AML-193 (cell line): ENCODE measurements at regions not wholly inside any gene's neighbourhood (a gene's known extent, or its start where the extent isn't known, plus 50 kb on each side); places are given as distances from the start of the nearest gene placed in this dataset.

Experiments
- DNase-seq, 2 experiments: peaks; one replicate each; lab custom pipeline; 2025; lab: John Stamatoyannopoulos, UW

DNA sequence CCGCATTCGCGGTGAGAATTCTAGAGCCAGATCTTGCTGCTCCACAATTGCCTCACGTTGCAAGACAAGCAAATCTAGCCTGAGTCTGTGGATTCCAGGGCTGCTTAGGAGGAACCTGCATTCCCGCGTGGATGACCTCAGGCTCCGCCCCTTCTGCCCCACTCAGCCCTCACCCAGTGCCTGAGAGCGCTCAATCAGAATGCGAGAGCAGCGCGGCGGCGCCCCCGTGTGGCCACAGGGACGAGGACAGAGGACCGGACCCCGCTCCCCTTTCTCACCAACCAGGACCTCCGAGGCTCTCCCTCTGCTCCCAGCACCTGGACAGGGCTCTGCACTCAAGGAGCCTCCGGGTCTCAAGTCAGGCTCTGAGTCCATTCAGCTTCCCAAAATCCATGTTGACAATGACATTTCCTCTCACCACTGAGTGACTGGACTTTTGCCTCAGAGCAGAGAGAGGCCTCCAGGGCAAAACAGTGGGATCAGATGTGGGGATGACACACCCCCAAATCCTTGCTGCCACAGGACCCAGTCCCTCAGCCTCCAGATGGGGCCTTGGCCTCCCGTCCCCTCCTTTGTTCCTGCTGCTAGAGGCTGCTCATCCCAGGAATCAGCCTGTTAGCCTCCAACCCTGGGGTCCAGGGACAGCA lies 52.0 kb downstream of the RPP21 start:
- peak; percentile 80 to 81 for DNase-seq

DNA sequence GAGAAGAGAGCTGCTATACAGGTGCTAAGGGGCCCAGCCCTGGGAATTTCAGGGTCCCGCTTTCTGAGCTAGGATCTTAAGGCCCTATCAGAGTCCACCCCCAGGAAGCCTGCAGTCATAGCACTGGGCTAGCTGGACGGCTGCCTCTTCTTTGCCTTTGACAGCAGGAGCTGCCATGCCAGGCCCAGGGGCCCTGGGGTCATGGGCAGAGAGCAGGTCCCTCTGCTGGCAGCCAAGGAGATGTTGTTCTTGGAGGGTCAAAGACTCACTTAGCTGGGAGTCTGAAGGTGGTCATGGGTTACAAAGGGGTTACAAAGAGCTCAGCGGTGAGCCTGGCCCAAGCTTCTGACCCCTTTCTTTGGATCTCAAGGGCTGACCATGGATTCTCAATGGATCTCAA lies 52.7 kb downstream of the RPP21 start:
- DNase-seq = peak in 1 of 2 experiments; percentile 13

DNA sequence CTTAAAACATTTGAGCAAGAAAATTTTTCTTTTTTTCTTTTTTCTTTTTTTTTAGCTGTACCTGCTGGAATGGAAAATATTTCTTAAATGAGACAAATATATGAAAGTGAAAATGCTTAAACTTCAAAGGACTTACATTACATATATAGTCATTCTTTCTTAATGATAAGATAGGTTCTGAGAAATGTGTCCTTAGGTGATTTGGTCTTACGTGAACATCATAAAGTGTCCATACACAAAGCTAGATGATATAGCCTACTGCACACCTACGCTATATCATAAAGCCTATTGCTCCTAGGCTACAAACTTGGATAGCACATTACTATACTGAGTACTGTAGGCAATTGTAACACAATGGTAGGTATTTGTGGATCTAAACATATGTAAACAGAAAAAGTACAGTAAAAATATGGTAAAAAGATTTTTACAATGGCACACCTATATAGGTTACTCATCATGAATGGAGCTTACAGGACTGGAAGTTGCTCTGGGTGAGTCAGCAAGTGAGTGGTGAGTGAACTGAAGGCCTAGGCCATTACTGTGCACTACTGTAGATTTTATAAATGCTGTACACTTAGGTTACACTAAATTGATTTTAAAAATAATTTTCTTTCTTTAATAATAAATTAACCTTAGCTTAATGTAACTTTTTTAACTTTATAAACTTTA lies 54.6 kb downstream of the RPP21 start:
- no peak for DNase-seq

DNA sequence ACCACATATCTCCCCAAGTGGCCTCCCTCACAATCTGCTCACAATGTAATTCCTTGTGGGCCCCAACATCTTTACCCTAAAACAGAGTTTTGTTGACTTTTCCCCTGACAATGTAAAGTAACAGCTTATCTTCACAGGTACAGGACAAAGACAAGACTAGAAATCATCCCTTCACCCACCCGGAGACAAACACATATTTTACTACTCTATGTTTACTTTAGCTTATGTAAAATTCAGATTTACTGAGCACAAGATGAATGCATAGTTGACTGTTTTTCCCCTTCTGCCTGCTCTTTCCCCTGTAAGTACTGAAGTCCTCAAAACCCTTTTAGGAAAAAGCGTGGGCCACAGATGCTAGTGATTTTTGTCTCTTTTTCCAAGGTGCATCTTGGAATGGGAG lies 61.0 kb downstream of the RPP21 start:
- no peak for DNase-seq

DNA sequence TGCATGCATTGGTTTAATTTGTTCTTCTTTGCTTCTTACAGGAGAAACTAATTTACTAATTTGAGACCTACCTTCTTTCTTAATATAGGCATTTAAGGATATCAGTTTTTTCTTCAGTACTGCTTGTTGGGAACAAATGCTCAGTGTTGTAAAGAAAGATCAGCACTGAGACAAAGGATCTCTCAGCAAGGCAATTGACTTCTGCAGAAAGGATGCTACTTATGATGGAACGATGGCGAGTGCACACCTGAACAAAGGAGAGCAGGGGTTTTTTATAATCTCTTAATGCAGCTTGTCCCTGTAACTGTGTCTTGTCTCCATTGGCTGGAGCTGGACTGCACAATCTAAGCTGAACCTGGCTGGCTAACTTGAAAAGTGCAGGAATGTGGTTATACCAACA lies 64.2 kb downstream of the RPP21 start:
- DNase-seq = no peak

DNA sequence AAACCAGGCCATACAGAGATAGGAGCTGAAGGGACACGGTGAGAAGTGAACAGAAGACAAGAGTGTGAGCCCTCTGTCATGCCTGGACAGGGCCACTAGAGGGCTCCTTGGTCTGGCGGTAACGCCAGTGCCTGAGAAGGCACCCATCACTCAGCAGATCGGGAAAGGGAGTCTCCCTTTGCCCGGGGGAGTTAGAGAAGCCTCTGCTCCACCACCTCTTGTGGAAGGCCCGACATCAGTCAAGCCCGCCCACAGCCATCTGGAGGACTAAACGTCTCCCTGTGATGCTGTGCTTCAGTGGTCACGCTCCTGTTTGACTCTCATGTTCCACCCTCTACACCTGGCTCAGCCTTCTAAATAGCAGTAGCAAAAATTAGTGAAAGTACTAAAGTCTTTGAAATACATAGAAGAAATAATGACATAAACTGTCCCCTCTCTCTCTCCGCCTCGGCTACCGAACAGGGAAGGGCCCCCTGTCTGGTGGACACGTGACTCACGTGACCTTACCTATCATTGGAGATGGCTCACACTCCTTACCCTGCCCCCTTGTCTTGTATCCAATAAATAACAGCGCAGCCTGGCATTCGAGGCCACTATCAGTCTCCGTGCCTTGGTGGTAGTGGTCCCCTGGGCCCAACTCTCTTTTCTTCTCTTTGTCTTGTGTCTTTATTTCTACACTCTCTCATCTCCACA lies 66.7 kb downstream of the RPP21 start:
- DNase-seq = peak; percentile 26 to 43

DNA sequence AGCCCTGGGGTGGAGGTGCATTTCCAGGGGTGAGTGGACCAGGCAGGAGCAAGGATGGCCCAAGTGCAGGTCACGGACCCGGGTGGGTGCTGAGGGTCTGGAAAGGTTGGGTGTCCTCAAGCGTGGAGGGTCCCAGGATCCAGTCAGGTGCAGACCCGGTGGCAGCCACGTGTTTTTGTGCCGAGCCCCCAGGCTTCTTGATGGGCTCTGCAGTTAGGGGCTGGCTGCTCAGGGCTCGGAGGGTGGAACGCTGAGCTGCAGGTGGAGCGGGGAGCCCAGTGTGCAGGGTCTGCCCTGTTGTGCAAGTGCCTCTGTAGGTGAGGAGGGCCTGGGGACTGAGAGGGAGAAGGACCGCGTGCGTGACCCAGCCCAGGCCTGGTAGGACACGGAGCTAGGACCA lies 70.9 kb upstream of the HLA-E start:
- DNase-seq = no peak

DNA sequence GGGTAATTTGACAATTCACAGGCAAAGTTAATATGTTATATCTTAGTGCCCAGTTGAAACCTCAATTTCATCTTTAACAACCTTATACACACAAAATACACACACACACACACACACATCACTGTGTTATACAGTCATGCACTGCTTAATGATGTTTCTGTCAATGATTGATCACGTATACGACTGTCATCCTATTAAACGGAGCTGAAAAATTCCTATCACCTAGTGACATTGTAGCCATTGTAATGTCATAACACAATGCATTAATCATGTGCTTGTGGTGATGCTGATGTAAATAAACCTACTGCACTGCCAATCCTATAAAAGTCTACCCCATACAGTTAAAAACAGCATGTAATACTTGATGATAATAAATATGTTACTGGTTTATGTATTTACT lies 64.8 kb upstream of the HLA-E start:
- DNase-seq = no peak
